SIG-M5 (cell line): ENCODE measurements at regions not wholly inside any gene's neighbourhood (a gene's known extent, or its start where the extent isn't known, plus 50 kb on each side); places are given as distances from the start of the nearest gene placed in this dataset.
"Not testable (repeated sequence)": the region's sequence is repeated elsewhere in the genome, so short reads cannot be mapped to it uniquely, and the experiment has no call there.

Source experiments
- DNase-seq: peaks from one replicate; lab custom pipeline; 2025; lab: John Stamatoyannopoulos, UW

DNA sequence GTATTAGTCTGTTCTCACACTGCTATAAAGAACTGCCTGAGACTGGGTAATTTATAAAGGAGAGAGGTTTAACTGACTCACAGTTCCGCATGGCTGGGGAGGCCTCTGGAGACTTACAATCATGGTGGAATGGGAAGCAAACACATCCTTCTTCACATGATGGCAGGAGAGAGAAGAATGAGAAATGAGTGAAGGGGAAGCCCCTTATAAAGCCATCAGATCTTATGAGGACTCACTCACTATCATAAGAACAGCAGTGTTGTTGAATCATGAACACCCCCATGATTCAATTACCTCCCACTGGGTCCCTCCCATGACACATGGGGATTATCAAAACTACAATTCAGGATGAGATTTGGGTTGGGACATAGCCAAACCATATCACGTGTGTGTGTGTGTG, 1764.4 kb upstream of the SEL1L start:
- not testable (repeated sequence) for DNase-seq

DNA sequence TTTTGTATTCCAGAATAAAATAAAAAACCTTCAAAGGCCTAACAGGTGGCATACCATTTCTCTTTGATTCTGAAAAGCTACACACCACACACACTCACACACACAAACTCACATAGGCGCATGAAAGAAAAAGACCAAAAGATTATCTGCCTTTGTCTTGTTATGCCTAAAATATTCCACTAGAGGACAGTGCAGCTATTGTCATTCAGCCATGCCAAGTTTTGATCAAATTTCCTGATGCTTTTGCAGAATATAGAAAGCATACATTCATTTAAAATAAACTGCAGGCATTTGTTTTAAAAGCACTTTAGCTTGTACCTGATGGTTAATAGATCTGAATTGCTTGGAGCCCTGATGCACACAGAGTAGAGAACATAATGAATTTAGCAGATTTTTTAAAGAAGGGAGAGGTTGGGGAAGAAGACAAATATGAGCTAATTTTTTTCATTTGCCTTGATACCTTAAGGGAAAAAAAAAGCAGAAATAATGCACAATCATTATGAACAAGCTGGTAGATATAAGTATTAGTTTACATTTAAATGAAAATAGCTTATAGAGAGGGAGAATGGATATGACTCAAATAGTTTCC, 1766.9 kb upstream of the SEL1L start:
- DNase-seq: no peak

GRCh38 chr14:83301791-83302190, 1768.1 kb upstream of the SEL1L start:
- DNase-seq: no peak

DNA sequence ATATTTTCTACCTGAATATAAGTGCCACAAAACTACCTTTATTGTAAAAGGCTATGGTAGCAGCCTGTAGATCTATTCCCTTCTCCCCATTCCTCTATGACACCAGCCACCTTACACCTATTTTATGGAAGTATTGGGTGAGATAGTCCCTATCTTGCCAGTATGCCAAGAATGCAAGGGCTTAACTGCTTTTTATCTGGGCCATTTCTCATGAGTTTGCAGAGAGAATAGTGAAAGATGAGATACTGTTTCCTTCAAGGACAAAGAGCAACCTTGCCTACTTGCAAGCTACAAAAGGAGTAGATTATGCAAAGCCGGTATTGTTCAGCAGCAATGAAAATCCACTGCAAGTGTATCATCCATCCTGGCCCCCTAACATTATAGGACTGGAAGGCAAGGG, 1775.6 kb upstream of the SEL1L start:
- DNase-seq: no peak

DNA sequence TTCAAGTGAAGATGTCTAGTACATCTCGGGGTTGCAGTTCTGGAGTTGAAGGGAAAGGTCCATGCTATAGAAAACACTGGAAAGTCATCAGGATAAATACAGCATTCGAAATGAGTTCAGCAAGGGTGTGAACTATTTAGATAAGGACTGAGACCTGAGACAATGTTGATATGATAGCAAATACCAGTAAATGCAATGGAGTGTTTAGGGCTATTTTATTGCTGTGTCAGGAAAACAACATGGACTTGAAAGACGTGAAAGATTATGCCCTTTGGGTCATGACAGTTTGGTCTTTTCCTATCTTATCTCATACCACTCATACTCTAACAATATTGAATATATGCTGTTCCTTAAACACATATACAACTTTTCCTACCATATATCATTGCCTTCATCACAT, 1776.2 kb upstream of the SEL1L start:
- DNase-seq: no peak

GRCh38 chr14:83312511-83312910, 1778.9 kb upstream of the SEL1L start:
- no peak for DNase-seq

- no peak for DNase-seq
Observed at GRCh38 chr14:83314764-83315163, 1781.1 kb upstream of the SEL1L start.

GRCh38 chr14:83316356-83316755, 1782.7 kb upstream of the SEL1L start:
- no peak for DNase-seq

GRCh38 chr14:83320837-83321236, 1787.2 kb upstream of the SEL1L start:
- no peak for DNase-seq

DNA sequence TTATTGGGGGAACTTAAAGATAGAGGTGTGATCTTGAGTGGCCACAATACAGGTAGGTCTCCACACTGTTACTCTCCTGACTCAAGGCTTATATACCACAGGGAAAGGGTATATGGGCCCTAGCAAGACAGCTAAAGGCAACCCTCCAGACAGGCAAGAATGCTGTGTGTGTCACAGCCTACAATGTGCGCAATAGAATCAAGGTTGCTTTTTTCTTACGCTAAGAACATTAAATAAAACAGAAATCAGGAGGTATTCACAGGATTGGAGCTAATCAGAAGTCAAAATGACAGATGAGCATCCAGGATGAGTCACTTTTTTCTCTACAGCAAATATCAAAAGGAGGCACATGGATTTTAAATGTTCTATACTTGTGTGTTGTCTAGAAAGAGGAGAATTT, 1797.9 kb upstream of the SEL1L start:
- DNase-seq: no peak

- no peak for DNase-seq
Observed at GRCh38 chr14:83342590-83342989, 1808.9 kb upstream of the SEL1L start.

DNA sequence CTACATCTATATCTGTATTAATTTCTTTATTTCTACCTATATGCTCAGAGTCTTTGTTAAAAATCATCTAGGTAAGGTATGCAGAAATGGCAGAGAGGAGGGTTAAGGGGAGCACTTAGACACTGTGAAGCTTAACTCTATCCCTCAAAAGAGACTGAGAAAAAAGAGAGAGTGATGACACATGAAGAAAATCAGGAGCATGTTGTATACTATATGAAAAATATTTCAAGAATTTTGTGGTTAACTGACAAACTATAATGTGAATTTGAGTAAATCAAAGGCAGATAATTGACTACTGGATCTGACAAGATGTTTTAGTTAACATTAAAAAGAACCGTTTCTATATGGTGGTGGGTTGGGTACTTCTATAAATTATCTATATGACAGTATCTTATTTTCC, 1814.2 kb upstream of the SEL1L start:
- no peak for DNase-seq

DNA sequence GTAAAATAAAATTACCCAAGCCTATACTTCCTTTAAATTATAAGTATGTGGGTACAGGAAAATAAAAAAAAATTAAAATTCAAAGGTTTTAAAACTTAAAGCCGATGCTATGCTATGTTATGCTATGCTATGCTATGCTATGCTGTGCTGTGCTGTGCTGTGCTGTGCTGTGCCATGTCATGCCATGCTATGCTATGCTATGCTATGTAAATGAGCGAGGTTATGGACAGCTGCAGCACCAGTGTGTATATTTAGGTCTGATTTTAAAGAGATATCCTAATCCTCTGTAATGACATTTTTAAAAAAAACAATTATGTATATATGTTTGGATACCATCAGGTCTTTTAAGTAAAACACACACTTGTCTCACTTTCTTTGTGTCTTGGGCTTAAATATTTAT, 1822.0 kb upstream of the SEL1L start:
- DNase-seq: no peak

GRCh38 chr14:83356080-83356479, 1822.4 kb upstream of the SEL1L start:
- no peak for DNase-seq

GRCh38 chr14:83372271-83372670, 1838.6 kb upstream of the SEL1L start:
- DNase-seq: no peak

GRCh38 chr14:83379436-83379835, 1845.8 kb upstream of the SEL1L start:
- DNase-seq: no peak

GRCh38 chr14:83384253-83384652, 1850.6 kb upstream of the SEL1L start:
- DNase-seq: no peak

- no peak for DNase-seq
Observed at GRCh38 chr14:83395321-83395720, 1861.7 kb upstream of the SEL1L start.

GRCh38 chr14:83416476-83416875, 1882.8 kb upstream of the SEL1L start:
- no peak for DNase-seq

DNA sequence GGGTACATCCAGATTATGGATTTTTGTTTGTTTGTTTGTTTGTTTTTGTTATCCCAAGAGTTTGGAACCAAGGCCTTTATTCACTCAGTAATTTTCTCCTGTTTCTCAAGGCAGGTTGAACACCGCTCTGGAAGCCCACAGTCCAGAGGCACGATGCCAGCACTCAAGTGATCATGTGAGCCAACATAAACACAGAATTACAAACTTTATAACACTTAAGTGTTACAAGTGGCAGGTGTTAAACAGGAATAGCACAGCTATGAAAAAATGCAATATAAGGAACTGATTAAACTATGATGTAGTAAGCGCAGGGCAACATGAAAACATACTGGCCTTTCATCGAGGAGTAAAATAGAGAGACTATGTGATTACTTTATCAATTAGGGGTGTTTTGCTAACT, 1885.8 kb upstream of the SEL1L start:
- no peak for DNase-seq

GRCh38 chr14:83421711-83422110, 1888.1 kb upstream of the SEL1L start:
- no peak for DNase-seq

DNA sequence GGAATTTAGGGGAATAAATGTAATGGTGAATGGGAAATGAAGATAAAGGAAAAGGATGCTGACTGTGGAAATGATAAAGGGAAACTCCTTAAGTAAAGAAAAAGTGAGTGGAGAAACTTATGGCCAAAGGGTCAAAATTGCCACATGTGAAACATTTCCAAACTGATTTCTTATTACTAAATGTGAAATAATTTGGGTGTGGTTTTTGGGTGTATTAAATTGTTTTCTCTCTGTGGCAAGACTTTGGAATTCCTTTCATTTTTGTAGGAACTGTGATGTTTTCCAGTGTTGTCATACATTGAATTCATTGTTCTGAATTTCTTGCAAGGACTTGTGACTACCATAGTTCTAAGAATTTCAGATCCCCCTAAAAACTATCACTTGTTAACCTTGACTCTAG, 1891.5 kb upstream of the SEL1L start:
- DNase-seq: no peak

DNA sequence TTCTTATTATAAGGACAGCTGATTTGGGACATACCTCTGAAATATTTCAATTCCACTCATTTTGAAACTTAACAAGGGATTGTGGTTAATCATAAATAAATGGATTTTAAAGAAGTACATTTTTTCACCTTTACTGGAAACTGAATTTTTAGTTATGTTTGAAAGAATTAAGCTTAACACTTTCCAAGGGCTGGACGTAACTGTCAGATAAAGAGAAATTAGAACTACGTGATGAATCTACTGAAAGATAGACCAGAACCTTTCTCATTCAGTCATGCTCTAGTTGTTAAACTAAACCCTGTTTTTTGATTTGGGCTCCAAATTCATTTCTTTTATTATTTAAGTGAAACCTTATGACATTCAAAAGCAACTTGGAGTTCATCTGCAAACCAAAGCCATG, 1892.1 kb upstream of the SEL1L start:
- DNase-seq: no peak

GRCh38 chr14:83433618-83434017, 1900.0 kb upstream of the SEL1L start:
- DNase-seq: no peak

DNA sequence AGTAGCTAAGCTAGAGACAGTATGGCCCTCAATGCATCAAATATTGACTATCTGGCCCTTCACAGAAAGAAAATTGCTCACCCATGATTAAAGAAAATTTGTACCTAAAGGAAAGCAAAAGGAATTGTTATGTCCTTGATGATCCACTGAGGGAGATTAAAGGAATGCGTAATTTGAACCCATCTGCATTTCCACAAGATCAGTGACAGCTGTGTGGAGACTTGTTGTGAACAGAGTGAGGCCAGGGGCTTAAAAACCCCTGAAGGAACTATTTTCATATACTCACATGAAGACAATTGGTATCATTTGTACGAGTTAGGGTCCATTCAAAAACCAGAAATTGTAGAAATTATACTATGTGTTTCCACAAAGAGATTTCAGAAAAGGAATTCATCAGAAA, 1908.1 kb upstream of the SEL1L start:
- no peak for DNase-seq
